Stomach (tissue), 4 donors: ENCODE measurements at regions not wholly inside any gene's neighbourhood (a gene's known extent, or its start where the extent isn't known, plus 50 kb on each side); places are given as distances from the start of the nearest gene placed in this dataset.

Experiments used
- CTCF ChIP-seq, 7 experiments: fragments of 450-650 bp in 4 of 7; fragments of 200-600 bp in 3 of 7; sonication (generic) in 3 of 7; IDR thresholded peaks; one replicate each; pipeline ENCODE4 v1.5.1; 2016 to 2019; ENCODE audit warnings: antibody characterized with exemption in 7 of 7, control low read depth in 2 of 7, mild to moderate bottlenecking in 1 of 7
- EP300 ChIP-seq: sonication (generic); formaldehyde crosslinking; IDR thresholded peaks from one replicate; pipeline ENCODE4 v1.6.1; 2017; ENCODE audit warnings: antibody characterized with exemption
- POLR2A ChIP-seq, 4 donors: fragments of 450-650 bp; IDR thresholded peaks; one replicate each; pipeline ENCODE4 v1.6.1; 2016; ENCODE audit warnings: antibody characterized with exemption in 4 of 4, control low read depth in 2 of 4, mild to moderate bottlenecking in 1 of 4, moderate library complexity in 1 of 4
- POLR2AphosphoS5 ChIP-seq, 3 donors: sonication (generic); formaldehyde crosslinking; IDR thresholded peaks; one replicate each; pipeline ENCODE4 v1.6.1; 2016; ENCODE audit warnings: antibody characterized with exemption in 3 of 3

- TF ChIP-seq POLR2AphosphoS5 (IDR thresholded peaks at IDR 0.05) = no peak
- no peak for TF ChIP-seq POLR2A (IDR thresholded peaks at IDR 0.05)
- no peak for TF ChIP-seq CTCF (IDR thresholded peaks at IDR 0.05)
- no peak for TF ChIP-seq EP300
Observed at GRCh38 chr4:181578911-181579310, 664.3 kb upstream of the TENM3 start.
